K562 (cell line): ENCODE measurements at regions not wholly inside any gene's neighbourhood (a gene's known extent, or its start where the extent isn't known, plus 50 kb on each side); places are given as distances from the start of the nearest gene placed in this dataset.

Experiments
- ATF2 ChIP-seq: sonication (generic); formaldehyde crosslinking; IDR thresholded peaks from 2 replicates; pipeline ENCODE4 v1.8.1; 2022; ENCODE audit warnings: missing genetic modification reagents
- GABPB1 ChIP-seq: sonication (generic); formaldehyde crosslinking; IDR thresholded peaks from 2 replicates; pipeline ENCODE4 v1.8.0; 2022; ENCODE audit warnings: mild to moderate bottlenecking, missing genetic modification reagents
- SIN3A ChIP-seq, 2 experiments: fragments of 150-350 bp in 1 of 2; IDR thresholded peaks; 2 replicates each; pipeline ENCODE4 v1.6.1; 2011 to 2016; ENCODE audit warnings: borderline replicate concordance in 2 of 2, low read depth in 2 of 2, low read length in 2 of 2, mild to moderate bottlenecking in 2 of 2, moderate library complexity in 2 of 2; ENCODE audit not compliant: control insufficient read depth in 1 of 2
- XRCC3 ChIP-seq: fragments of 450-650 bp; IDR thresholded peaks from 2 replicates; pipeline ENCODE4 v1.6.1; 2017; ENCODE audit warnings: mild to moderate bottlenecking, moderate library complexity

- no peak for TF ChIP-seq SIN3A (IDR thresholded peaks at IDR 0.05; ENCODE audit: borderline replicate concordance in 2 of 2, control insufficient read depth in 1 of 2, low read depth in 2 of 2, low read length in 2 of 2)
- no peak for TF ChIP-seq GABPB1
- no peak for TF ChIP-seq ATF2 (CRISPR knock-in tag)
- TF ChIP-seq XRCC3, result no peak
These were observed 148.3 kb upstream of the MOCS2 start for GRCh38 chr5:53257806-53258373.
